OCI-LY7 (cell line): ENCODE measurements at regions not wholly inside any gene's neighbourhood (a gene's known extent, or its start where the extent isn't known, plus 50 kb on each side); places are given as distances from the start of the nearest gene placed in this dataset.

Experiments
- BruUV-seq: library from RNA; stranded (reverse); fragments of 400-500 nt; replicated peaks from 2 replicates; lab custom pipeline; 2021; lab: Mats Ljungman, UMichigan
- CTCF ChIA-PET: fragments of 300-600 bp; sonication (Branson Sonifier 250); formaldehyde crosslinking; loops from one replicate; lab custom pipeline; 2022; ENCODE audit warnings: antibody characterized with exemption; ENCODE audit not compliant: unreplicated experiment; lab: Charles Lee
- POLR2A ChIA-PET: fragments of 300-600 bp; sonication (Branson Sonifier 250); formaldehyde crosslinking; loops from one replicate; lab custom pipeline; 2022; ENCODE audit warnings: antibody characterized with exemption; lab: Charles Lee
- DNase-seq: peaks from one replicate; pipeline ENCODE4 v3.0.0-alpha.2; 2015; ENCODE audit warnings: low spot score
- H2AFZ ChIP-seq: fragments of 200-600 bp; sonication (generic), shearing (Covaris generic); 2 replicates; pipeline ENCODE4 v1.6.1; 2014; ENCODE audit warnings: mild to moderate bottlenecking, antibody characterized with exemption, low read length, moderate library complexity
- H3K27ac ChIP-seq: fragments of 200-600 bp; sonication (generic); 2 replicates; pipeline ENCODE4 v1.5.1; 2014; ENCODE audit warnings: mixed run types, low read depth, mild to moderate bottlenecking, moderate library complexity, low read length, inconsistent platforms; ENCODE audit not compliant: poor library complexity, severe bottlenecking
- H3K36me3 ChIP-seq: fragments of 200-600 bp; sonication (generic); 2 replicates; pipeline ENCODE4 v1.6.1; 2014; ENCODE audit warnings: mild to moderate bottlenecking, antibody characterized with exemption, low read length, moderate library complexity, mixed read lengths; ENCODE audit not compliant: insufficient read depth
- H3K4me1 ChIP-seq: fragments of 200-600 bp; sonication (generic); 2 replicates; pipeline ENCODE4 v1.5.1; 2014; ENCODE audit warnings: mild to moderate bottlenecking, low read length; ENCODE audit not compliant: insufficient read depth, poor library complexity, severe bottlenecking
- H3K4me2 ChIP-seq: fragments of 200-600 bp; sonication (generic); 2 replicates; pipeline ENCODE4 v1.6.1; 2014; ENCODE audit warnings: mild to moderate bottlenecking, low read length
- H3K4me3 ChIP-seq: fragments of 200-600 bp; sonication (generic); 2 replicates; pipeline ENCODE4 v1.5.1; 2014; ENCODE audit warnings: mild to moderate bottlenecking, low read depth, low read length; ENCODE audit not compliant: poor library complexity, severe bottlenecking
- H3K79me2 ChIP-seq: fragments of 200-600 bp; sonication (generic); 2 replicates; pipeline ENCODE4 v1.6.1; 2016; ENCODE audit warnings: low read depth, mild to moderate bottlenecking, low read length, moderate library complexity, mixed read lengths; ENCODE audit not compliant: insufficient read depth
- H3K9me2 ChIP-seq: fragments of 200-600 bp; sonication (generic); 2 replicates; pipeline ENCODE4 v1.6.1; 2016; ENCODE audit warnings: mild to moderate bottlenecking, low read length, mixed read lengths; ENCODE audit not compliant: insufficient read depth
- H3K9me3 ChIP-seq: fragments of 200-600 bp; sonication (generic); 2 replicates; pipeline ENCODE4 v1.6.1; 2014; ENCODE audit warnings: mild to moderate bottlenecking, mixed run types, low read length, mixed read lengths
- H4K20me1 ChIP-seq: fragments of 200-600 bp; sonication (generic); 2 replicates; pipeline ENCODE4 v1.6.1; 2014; ENCODE audit warnings: mild to moderate bottlenecking, antibody characterized with exemption, low read length, moderate library complexity, mixed read lengths; ENCODE audit not compliant: insufficient read depth
- EZH2phosphoT487 ChIP-seq: fragments of 200-600 bp; sonication (generic); IDR thresholded peaks from 2 replicates; pipeline ENCODE4 v1.6.1; 2018; ENCODE audit warnings: low read depth, borderline replicate concordance, mild to moderate bottlenecking, mixed run types, antibody characterized with exemption, low read length, moderate library complexity, mixed read lengths
- intact Hi-C: fragments of 100-400 bp; cut with micrococcal nuclease; formaldehyde crosslinking; loops from one replicate; pipeline ENCODE4 v1.10.0; 2022; ENCODE audit not compliant: unreplicated experiment
- TF ChIP-seq, protein P1 (sequence below): fragments of 200-600 bp; sonication (generic); conservative IDR thresholded peaks from 2 replicates; pipeline ENCODE4 v1.5.1; 2014; ENCODE audit warnings: mild to moderate bottlenecking, antibody characterized with exemption, low read length, moderate library complexity, mixed read lengths

DNA sequence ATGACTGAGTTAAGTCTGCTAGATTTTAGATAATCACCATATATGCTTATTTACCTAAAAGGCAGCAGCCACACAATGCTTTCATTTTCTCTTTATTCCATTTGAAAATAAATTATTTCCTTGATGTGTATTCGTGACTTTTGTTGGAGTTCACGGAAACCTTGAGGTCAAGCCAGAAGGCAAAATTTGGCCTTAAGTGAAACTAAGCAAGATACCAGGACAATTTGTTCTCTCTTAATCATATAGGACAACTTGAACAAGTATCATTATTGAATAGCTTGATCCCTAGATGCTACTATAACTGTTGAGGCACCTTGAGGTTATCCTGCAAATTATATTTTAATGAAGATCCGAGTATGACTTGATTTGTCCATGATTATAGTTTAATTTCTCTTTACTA is 429.2 kb upstream of the DACH1 start:
- intact Hi-C loops: no loop called here
- H4K20me1 ChIP-seq: no peaks in the 10 kb centered on the region
- H2AFZ ChIP-seq: no peak overlapping the region
- H3K4me3 ChIP-seq: no peak overlapping the region
- H3K4me1 ChIP-seq: no peaks in the 10 kb centered on the region
- H3K27ac ChIP-seq: no peak overlapping the region
- BruUV-seq: no TSS peak
- TF ChIP-seq, protein P1, sequence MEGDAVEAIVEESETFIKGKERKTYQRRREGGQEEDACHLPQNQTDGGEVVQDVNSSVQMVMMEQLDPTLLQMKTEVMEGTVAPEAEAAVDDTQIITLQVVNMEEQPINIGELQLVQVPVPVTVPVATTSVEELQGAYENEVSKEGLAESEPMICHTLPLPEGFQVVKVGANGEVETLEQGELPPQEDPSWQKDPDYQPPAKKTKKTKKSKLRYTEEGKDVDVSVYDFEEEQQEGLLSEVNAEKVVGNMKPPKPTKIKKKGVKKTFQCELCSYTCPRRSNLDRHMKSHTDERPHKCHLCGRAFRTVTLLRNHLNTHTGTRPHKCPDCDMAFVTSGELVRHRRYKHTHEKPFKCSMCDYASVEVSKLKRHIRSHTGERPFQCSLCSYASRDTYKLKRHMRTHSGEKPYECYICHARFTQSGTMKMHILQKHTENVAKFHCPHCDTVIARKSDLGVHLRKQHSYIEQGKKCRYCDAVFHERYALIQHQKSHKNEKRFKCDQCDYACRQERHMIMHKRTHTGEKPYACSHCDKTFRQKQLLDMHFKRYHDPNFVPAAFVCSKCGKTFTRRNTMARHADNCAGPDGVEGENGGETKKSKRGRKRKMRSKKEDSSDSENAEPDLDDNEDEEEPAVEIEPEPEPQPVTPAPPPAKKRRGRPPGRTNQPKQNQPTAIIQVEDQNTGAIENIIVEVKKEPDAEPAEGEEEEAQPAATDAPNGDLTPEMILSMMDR: no peak
- no peak for TF ChIP-seq EZH2phosphoT487
- ChIA-PET POLR2A (no interaction called here), CTCF (no interaction called here)
- H3K79me2 ChIP-seq: no peaks in the 10 kb centered on the region
- H3K4me2 ChIP-seq: no peak overlapping the region
- no peak for DNase-seq
- no peaks in the 10 kb centered on the region for H3K36me3 ChIP-seq
- H3K9me3 ChIP-seq: no peaks in the 10 kb centered on the region
- no peaks in the 10 kb centered on the region for H3K9me2 ChIP-seq

DNA sequence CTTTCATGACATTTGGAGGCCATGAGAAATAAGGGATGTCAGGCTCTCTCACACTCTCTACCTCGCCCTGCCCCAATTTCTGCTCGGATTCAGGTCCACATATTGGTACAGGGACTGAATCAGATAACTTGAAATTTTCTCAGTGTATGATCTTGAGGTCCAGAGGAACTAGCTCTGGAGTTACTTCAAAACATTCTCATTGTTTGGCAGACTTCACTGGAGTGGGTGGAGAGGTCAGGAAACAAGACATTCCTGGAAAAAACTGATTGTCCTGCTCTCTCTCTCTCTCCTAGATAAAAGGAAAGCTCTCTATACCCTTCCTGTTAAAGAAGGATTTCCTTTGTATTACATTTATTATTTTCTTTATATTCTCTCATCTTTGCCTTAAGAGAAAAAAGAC is 428.1 kb upstream of the DACH1 start:
- BruUV-seq: no TSS peak
- Histone ChIP-seq H3K4me2 (no peak overlapping the region), H4K20me1 (no peaks in the 10 kb centered on the region), H3K4me3 (no peak overlapping the region), H3K9me2 (no peaks in the 10 kb centered on the region), H3K4me1 (no peaks in the 10 kb centered on the region), H2AFZ (no peak overlapping the region), H3K79me2 (no peaks in the 10 kb centered on the region), H3K36me3 (no peaks in the 10 kb centered on the region), H3K27ac (no peak overlapping the region), H3K9me3 (no peaks in the 10 kb centered on the region)
- TF ChIP-seq, protein P1: no peak
- TF ChIP-seq EZH2phosphoT487: no peak
- DNase-seq: no peak
- intact Hi-C loops: no loop called here
- ChIA-PET CTCF (no interaction called here), POLR2A (no interaction called here)

DNA sequence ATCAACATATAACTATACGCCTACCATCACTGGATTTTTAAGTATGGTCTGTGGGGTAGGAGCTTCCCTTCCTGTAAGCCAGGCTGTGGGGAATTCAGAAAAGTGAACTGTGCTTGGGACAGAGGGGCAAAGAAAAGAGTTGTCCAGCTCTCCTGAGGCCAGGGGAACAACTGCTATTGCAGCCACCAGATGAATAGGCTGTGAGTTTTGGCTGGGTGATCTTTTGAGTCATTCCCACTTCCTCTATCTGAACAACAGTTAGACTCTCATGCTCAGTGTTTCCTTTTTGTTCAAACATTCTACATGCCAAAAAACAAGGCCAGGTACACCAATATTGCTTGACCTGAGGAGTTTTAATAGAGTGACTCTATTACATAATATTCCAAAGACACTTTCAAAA is 426.2 kb upstream of the DACH1 start:
- no peaks in the 10 kb centered on the region for H3K9me3 ChIP-seq
- no peaks in the 10 kb centered on the region for H3K9me2 ChIP-seq
- no peak overlapping the region for H3K4me3 ChIP-seq
- ChIA-PET CTCF (no interaction called here), POLR2A (no interaction called here)
- H3K79me2 ChIP-seq: no peaks in the 10 kb centered on the region
- TF ChIP-seq EZH2phosphoT487: no peak
- TF ChIP-seq, protein P1: no peak
- no TSS peak for BruUV-seq
- no peak overlapping the region for H3K27ac ChIP-seq
- H3K4me2 ChIP-seq: no peak overlapping the region
- no peak overlapping the region for H2AFZ ChIP-seq
- intact Hi-C loops: no loop called here
- no peaks in the 10 kb centered on the region for H3K4me1 ChIP-seq
- no peak for DNase-seq
- no peaks in the 10 kb centered on the region for H4K20me1 ChIP-seq
- H3K36me3 ChIP-seq: no peaks in the 10 kb centered on the region
